Ascending aorta (tissue), 2 donors: ENCODE measurements at regions not wholly inside any gene's neighbourhood (a gene's known extent, or its start where the extent isn't known, plus 50 kb on each side); places are given as distances from the start of the nearest gene placed in this dataset.
"Not testable (repeated sequence)": the region's sequence is repeated elsewhere in the genome, so short reads cannot be mapped to it uniquely, and the experiment has no call there.

Source experiments
- DNase-seq, 2 donors: peaks; one replicate each; pipeline ENCODE4 v3.0.0-alpha.2; 2019; ENCODE audit warnings: low spot score in 2 of 2
- H3K27ac ChIP-seq, 2 donors: fragments of 200-600 bp; sonication (generic); one replicate each; pipeline ENCODE4 v1.5.1; 2016 to 2017; ENCODE audit warnings: mild to moderate bottlenecking in 1 of 2
- H3K27me3 ChIP-seq: fragments of 200-600 bp; sonication (generic); one replicate; pipeline ENCODE4 v1.5.1; 2017
- H3K36me3 ChIP-seq, 2 donors: fragments of 200-600 bp; sonication (generic); one replicate each; pipeline ENCODE4 v1.5.1; 2016
- H3K4me1 ChIP-seq, 2 donors: fragments of 200-600 bp; sonication (generic); one replicate each; pipeline ENCODE4 v1.5.1; 2016 to 2017; ENCODE audit warnings: mild to moderate bottlenecking in 1 of 2
- H3K4me3 ChIP-seq, 2 donors: fragments of 200-600 bp; sonication (generic); one replicate each; pipeline ENCODE4 v1.5.1; 2016 to 2017; ENCODE audit warnings: mild to moderate bottlenecking in 1 of 2
- H3K9me3 ChIP-seq, 2 donors: fragments of 200-600 bp; sonication (generic); one replicate each; pipeline ENCODE4 v1.5.1; 2016
- CTCF ChIP-seq, 3 experiments: fragments of 200-600 bp in 2 of 3; fragments of 450-650 bp in 1 of 3; sonication (generic) in 2 of 3; IDR thresholded peaks; one replicate each; pipeline ENCODE4 v1.5.1; 2016 to 2019; ENCODE audit warnings: antibody characterized with exemption in 3 of 3, mild to moderate bottlenecking in 1 of 3, moderate library complexity in 1 of 3
- intact Hi-C: fragments of 100-400 bp; cut with DNase I; formaldehyde crosslinking; loops from one replicate; pipeline ENCODE4 v1.15.1; 2023

GRCh38 chr4:52377563-52377962 lies 281.5 kb downstream of the USP46 start:
- Histone ChIP-seq H3K27ac (no peak overlapping the region), H3K27me3 (no peaks in the 10 kb centered on the region), H3K4me1 (no peaks in the 10 kb centered on the region), H3K36me3 (no peaks in the 10 kb centered on the region), H3K9me3 (no peaks in the 10 kb centered on the region), H3K4me3 (no peak overlapping the region)
- DNase-seq = no peak
- intact Hi-C loops = loop anchor here (5.0 kb wide), 2 partner anchors 145 to 170 kb away; no protein-coding TSS in a partner anchor
- TF ChIP-seq CTCF (IDR thresholded peaks at IDR 0.05) = no peak

GRCh38 chr4:52407545-52407944 lies 251.6 kb downstream of the USP46 start:
- intact Hi-C loops = no loop called here
- Histone ChIP-seq H3K9me3 (no peaks in the 10 kb centered on the region), H3K27ac (no peak overlapping the region), H3K4me1 (no peaks in the 10 kb centered on the region), H3K36me3 (no peaks in the 10 kb centered on the region), H3K27me3 (no peaks in the 10 kb centered on the region), H3K4me3 (no peak overlapping the region)
- DNase-seq = no peak
- no peak for TF ChIP-seq CTCF (IDR thresholded peaks at IDR 0.05)

- H3K4me3 ChIP-seq = no peak overlapping the region
- no peak overlapping the region for H3K27ac ChIP-seq
- TF ChIP-seq CTCF (IDR thresholded peaks at IDR 0.05) = no peak
- H3K4me1 ChIP-seq = no peaks in the 10 kb centered on the region
- no peaks in the 10 kb centered on the region for H3K27me3 ChIP-seq
- no peaks in the 10 kb centered on the region for H3K36me3 ChIP-seq
- intact Hi-C loops = no loop called here
- no peaks in the 10 kb centered on the region for H3K9me3 ChIP-seq
- no peak for DNase-seq
Measured at GRCh38 chr4:52408032-52408431, 251.1 kb downstream of the USP46 start.

GRCh38 chr4:52408471-52408870 lies 250.6 kb downstream of the USP46 start:
- no peak overlapping the region for H3K4me3 ChIP-seq

GRCh38 chr4:52409766-52410165 lies 249.3 kb downstream of the USP46 start:
- H3K4me1 ChIP-seq, H3K9me3 ChIP-seq, H3K27me3 ChIP-seq, DNase-seq, intact Hi-C loops, H3K36me3 ChIP-seq, H3K27ac ChIP-seq, H3K4me3 ChIP-seq: not testable (repeated sequence)

More at GRCh38 chr4:52408471-52408870, 250.6 kb downstream of the USP46 start:
- intact Hi-C loops = no loop called here
- Histone ChIP-seq H3K9me3 (no peaks in the 10 kb centered on the region), H3K36me3 (no peaks in the 10 kb centered on the region), H3K4me1 (no peaks in the 10 kb centered on the region), H3K27me3 (no peaks in the 10 kb centered on the region), H3K27ac (no peak overlapping the region)
- no peak for DNase-seq
- TF ChIP-seq CTCF (IDR thresholded peaks at IDR 0.05) = no peak

GRCh38 chr4:52410971-52411370 lies 248.1 kb downstream of the USP46 start:
- H3K27me3 ChIP-seq = no peaks in the 10 kb centered on the region
- H3K36me3 ChIP-seq = no peaks in the 10 kb centered on the region
- no peak for DNase-seq
- H3K4me1 ChIP-seq = no peaks in the 10 kb centered on the region
- intact Hi-C loops = no loop called here
- H3K4me3 ChIP-seq = no peak overlapping the region
- TF ChIP-seq CTCF (IDR thresholded peaks at IDR 0.05) = no peak
- no peak overlapping the region for H3K27ac ChIP-seq
- H3K9me3 ChIP-seq = no peaks in the 10 kb centered on the region
